ENCODE measurements at regions not wholly inside any gene's neighbourhood (a gene's known extent, or its start where the extent isn't known, plus 50 kb on each side); places are given as distances from the start of the nearest gene placed in this dataset.

DNA sequence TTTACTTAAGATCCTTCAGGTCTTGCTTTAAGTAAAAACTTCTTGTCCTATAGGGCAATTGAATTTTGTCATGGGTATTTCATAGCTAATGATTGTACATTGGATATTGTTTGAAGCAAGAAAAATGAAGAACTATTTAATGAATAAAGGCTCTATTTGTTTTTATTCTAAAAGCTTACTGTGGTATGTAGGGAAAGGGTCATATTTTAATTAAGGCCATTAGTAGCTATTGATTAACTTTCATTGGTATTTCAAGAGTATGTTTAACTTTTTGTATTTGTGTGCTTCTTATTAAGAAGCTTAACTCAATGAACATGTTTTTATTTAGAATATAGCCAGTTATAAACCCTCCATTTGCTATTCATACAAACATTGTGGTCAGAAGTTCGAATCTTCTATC lies 1951.8 kb upstream of the ADGRL3 start:
- TF ChIP-seq, protein P1, sequence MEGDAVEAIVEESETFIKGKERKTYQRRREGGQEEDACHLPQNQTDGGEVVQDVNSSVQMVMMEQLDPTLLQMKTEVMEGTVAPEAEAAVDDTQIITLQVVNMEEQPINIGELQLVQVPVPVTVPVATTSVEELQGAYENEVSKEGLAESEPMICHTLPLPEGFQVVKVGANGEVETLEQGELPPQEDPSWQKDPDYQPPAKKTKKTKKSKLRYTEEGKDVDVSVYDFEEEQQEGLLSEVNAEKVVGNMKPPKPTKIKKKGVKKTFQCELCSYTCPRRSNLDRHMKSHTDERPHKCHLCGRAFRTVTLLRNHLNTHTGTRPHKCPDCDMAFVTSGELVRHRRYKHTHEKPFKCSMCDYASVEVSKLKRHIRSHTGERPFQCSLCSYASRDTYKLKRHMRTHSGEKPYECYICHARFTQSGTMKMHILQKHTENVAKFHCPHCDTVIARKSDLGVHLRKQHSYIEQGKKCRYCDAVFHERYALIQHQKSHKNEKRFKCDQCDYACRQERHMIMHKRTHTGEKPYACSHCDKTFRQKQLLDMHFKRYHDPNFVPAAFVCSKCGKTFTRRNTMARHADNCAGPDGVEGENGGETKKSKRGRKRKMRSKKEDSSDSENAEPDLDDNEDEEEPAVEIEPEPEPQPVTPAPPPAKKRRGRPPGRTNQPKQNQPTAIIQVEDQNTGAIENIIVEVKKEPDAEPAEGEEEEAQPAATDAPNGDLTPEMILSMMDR (IDR thresholded peaks at IDR 0.05; ENCODE audit: insufficient read depth, low read length, missing control alignments), result no peak
- ChIA-PET POLR2A (no interaction called here), CTCF (no interaction called here)
- DNase-seq (ENCODE audit: low read depth, low spot score), result no peak
- no peak overlapping the region for H3K4me3 ChIP-seq (ENCODE audit: low read depth, low read length)

DNA sequence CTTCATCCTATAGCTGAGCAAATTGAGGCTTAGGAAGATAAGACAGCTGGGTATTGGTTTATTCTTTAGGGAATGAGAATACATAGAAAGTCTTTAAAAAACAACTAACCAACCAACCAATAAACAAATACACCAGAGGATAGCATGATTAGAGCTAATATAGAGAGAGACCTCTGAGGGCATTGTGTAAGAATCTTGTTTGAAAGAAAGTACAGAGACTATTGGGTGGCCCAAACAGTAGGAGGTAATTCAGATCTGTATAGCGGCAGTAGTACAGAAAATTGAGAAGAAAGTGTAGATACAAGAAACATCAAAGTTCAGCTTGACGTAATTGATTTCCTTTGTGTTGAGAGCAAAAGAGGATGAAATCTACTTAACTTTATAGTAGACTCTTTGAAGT lies 1951.0 kb upstream of the ADGRL3 start:
- DNase-seq (ENCODE audit: low read depth, low spot score), result no peak
- ChIA-PET CTCF (no interaction called here), POLR2A (no interaction called here)
- H3K4me3 ChIP-seq (ENCODE audit: low read depth, low read length), result no peak overlapping the region
- TF ChIP-seq, protein P1 (IDR thresholded peaks at IDR 0.05; ENCODE audit: insufficient read depth, low read length, missing control alignments), result no peak

DNA sequence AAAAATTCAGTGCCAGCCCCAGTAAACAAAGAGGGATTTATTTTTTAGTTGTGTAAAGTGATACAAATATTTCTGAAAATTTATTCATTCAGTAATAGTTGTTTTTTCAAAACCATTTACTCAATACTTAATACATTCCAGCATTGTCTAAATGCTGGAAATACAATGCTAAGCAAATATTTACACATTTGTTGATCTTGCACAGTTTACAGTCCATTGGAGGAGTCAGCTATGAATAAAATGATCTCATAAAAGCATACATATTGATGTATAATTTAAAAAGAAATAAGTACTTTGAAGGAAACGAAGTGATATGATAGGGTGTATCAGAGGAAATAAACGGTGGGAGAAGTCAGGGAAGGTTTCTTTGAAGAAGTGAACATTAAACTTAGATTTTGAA lies 1942.1 kb upstream of the ADGRL3 start:
- H3K4me3 ChIP-seq (ENCODE audit: low read depth, low read length), result no peak overlapping the region
- POLR2A ChIA-PET, result no interaction called here
- no peak for DNase-seq (ENCODE audit: low read depth, low spot score)
- TF ChIP-seq, protein P1 (IDR thresholded peaks at IDR 0.05; ENCODE audit: insufficient read depth, low read length, missing control alignments), result no peak
- CTCF ChIA-PET, result no interaction called here

DNA sequence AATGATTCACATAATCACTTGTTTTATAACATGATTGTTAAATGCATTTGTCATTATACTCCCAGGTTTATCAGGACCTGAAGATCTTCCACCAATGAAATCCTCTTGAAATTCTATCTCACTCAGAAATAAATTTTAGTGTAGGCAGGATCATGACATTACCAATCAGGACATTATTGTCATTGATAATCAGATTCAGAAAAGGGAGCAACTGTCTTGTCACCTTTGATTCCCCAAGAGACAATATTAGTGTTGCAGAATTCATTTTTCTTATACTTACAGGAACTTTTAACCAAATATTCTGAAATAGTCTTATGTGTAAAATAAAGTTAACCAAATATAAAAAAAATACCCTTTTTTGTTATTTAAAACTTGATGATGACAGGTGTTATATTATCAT lies 1892.5 kb upstream of the ADGRL3 start:
- TF ChIP-seq, protein P1 (IDR thresholded peaks at IDR 0.05; ENCODE audit: insufficient read depth, low read length, missing control alignments), result no peak
- POLR2A ChIA-PET, result no interaction called here
- CTCF ChIA-PET, result no interaction called here
- DNase-seq (ENCODE audit: low read depth, low spot score), result no peak
- no peak overlapping the region for H3K4me3 ChIP-seq (ENCODE audit: low read depth, low read length)

DNA sequence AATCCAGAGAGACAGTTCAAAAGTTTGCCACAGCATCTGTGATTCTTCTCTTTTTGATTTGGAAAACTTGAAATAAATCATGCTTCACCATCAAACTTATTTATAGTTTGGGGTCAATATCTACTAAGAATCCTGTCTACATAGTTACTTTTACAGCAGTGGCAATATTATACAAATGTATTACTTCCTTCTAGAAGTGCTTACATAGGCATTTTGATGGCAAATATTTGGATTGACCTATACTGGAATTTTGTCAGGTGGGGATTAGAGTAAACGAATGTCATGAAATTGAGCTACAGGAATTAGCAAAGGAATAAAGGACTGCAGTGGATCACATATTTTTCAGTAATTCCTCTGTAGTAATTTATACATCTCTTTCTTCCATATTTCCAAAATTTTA lies 1885.5 kb upstream of the ADGRL3 start:
- CTCF ChIA-PET, result no interaction called here
- TF ChIP-seq, protein P1 (IDR thresholded peaks at IDR 0.05; ENCODE audit: insufficient read depth, low read length, missing control alignments), result no peak
- POLR2A ChIA-PET, result no interaction called here
- no peak overlapping the region for H3K4me3 ChIP-seq (ENCODE audit: low read depth, low read length)
- DNase-seq (ENCODE audit: low read depth, low spot score), result no peak

DNA sequence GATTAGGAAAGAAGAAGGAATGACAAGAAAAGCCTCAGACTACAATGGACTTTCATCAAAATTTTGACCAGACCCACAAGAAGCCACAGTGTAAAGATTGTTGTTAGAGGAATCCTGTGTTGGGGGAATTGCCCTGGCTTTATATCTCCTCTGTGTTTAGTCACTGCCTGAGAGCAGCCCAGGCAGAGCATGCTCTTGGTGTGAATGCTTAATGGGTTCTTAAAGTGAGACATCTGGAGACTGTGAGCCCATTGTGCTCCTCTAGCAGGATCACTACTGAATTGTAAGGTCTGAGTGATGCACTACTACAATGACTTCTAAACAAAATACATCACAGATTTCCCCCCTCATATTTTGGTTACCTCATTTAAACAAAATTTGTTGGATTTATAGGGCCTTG lies 1860.5 kb upstream of the ADGRL3 start:
- POLR2A ChIA-PET, result no interaction called here
- CTCF ChIA-PET, result no interaction called here
- H3K4me3 ChIP-seq (ENCODE audit: low read depth, low read length), result no peak overlapping the region
- DNase-seq (ENCODE audit: low read depth, low spot score), result no peak
- TF ChIP-seq, protein P1 (IDR thresholded peaks at IDR 0.05; ENCODE audit: insufficient read depth, low read length, missing control alignments), result no peak
